ENCODE measurements at regions not wholly inside any gene's neighbourhood (a gene's known extent, or its start where the extent isn't known, plus 50 kb on each side); places are given as distances from the start of the nearest gene placed in this dataset.

GRCh38 chr2:124967325-124967724 is 942.2 kb downstream of the CNTNAP5 start:
- no peaks in the 10 kb centered on the region for H3K79me2 ChIP-seq (replicated peaks; ENCODE audit: insufficient read depth)
- H3K4me3 ChIP-seq, result no peak overlapping the region
- H3K36me3 Mint-ChIP-seq (ENCODE audit: low read depth), result no peaks in the 10 kb centered on the region
- no peak overlapping the region for H3K27ac ChIP-seq (ENCODE audit: low read depth)
- H3K4me1 Mint-ChIP-seq, result no peaks in the 10 kb centered on the region
- no peak overlapping the region for H2AFZ ChIP-seq
- no peak overlapping the region for H3K27ac Mint-ChIP-seq
- no peak overlapping the region for H3K4me3 Mint-ChIP-seq
- DNase-seq (ENCODE audit: low spot score), result no peak
- H3K27me3 Mint-ChIP-seq (ENCODE audit: insufficient read depth, low read depth, poor library complexity), result no peaks in the 10 kb centered on the region
- no peaks in the 10 kb centered on the region for H3K4me1 ChIP-seq (ENCODE audit: insufficient read depth)
- no peak overlapping the region for H3K4me2 ChIP-seq
- no peak for ATAC-seq
- H3F3A ChIP-seq (replicated peaks; ENCODE audit: low read depth), result no peaks in the 10 kb centered on the region
- H3K36me3 ChIP-seq (ENCODE audit: insufficient read depth), result no peaks in the 10 kb centered on the region
- H4K20me1 ChIP-seq (replicated peaks; ENCODE audit: insufficient read depth), result no peaks in the 10 kb centered on the region
- TF ChIP-seq EZH2 (IDR thresholded peaks at IDR 0.05; ENCODE audit: low read depth, unreplicated experiment) (no peak), JUNB (IDR thresholded peaks at IDR 0.05; ENCODE audit: unreplicated experiment) (no peak), ZNF114 (CRISPR knock-in tag; IDR thresholded peaks at IDR 0.05) (no peak), ZNF331 (CRISPR knock-in tag; IDR thresholded peaks at IDR 0.05; ENCODE audit: low read depth) (no peak), CTCF (conservative IDR thresholded peaks at IDR 0.05; ENCODE audit: low read depth in 2 of 2) (no peak), EZH2phosphoT487 (IDR thresholded peaks at IDR 0.05; ENCODE audit: unreplicated experiment) (no peak), REST (IDR thresholded peaks at IDR 0.05; ENCODE audit: unreplicated experiment) (no peak), STAT1 (IDR thresholded peaks at IDR 0.05; ENCODE audit: unreplicated experiment) (no peak), CREB1 (CRISPR knock-in tag; IDR thresholded peaks at IDR 0.05; ENCODE audit: low read depth) (no peak), POLR2AphosphoS5 (IDR thresholded peaks at IDR 0.05; ENCODE audit: low read depth) (no peak), NANOG (IDR thresholded peaks at IDR 0.05; ENCODE audit: borderline replicate concordance) (no peak)
- TF ChIP-seq, protein P1, sequence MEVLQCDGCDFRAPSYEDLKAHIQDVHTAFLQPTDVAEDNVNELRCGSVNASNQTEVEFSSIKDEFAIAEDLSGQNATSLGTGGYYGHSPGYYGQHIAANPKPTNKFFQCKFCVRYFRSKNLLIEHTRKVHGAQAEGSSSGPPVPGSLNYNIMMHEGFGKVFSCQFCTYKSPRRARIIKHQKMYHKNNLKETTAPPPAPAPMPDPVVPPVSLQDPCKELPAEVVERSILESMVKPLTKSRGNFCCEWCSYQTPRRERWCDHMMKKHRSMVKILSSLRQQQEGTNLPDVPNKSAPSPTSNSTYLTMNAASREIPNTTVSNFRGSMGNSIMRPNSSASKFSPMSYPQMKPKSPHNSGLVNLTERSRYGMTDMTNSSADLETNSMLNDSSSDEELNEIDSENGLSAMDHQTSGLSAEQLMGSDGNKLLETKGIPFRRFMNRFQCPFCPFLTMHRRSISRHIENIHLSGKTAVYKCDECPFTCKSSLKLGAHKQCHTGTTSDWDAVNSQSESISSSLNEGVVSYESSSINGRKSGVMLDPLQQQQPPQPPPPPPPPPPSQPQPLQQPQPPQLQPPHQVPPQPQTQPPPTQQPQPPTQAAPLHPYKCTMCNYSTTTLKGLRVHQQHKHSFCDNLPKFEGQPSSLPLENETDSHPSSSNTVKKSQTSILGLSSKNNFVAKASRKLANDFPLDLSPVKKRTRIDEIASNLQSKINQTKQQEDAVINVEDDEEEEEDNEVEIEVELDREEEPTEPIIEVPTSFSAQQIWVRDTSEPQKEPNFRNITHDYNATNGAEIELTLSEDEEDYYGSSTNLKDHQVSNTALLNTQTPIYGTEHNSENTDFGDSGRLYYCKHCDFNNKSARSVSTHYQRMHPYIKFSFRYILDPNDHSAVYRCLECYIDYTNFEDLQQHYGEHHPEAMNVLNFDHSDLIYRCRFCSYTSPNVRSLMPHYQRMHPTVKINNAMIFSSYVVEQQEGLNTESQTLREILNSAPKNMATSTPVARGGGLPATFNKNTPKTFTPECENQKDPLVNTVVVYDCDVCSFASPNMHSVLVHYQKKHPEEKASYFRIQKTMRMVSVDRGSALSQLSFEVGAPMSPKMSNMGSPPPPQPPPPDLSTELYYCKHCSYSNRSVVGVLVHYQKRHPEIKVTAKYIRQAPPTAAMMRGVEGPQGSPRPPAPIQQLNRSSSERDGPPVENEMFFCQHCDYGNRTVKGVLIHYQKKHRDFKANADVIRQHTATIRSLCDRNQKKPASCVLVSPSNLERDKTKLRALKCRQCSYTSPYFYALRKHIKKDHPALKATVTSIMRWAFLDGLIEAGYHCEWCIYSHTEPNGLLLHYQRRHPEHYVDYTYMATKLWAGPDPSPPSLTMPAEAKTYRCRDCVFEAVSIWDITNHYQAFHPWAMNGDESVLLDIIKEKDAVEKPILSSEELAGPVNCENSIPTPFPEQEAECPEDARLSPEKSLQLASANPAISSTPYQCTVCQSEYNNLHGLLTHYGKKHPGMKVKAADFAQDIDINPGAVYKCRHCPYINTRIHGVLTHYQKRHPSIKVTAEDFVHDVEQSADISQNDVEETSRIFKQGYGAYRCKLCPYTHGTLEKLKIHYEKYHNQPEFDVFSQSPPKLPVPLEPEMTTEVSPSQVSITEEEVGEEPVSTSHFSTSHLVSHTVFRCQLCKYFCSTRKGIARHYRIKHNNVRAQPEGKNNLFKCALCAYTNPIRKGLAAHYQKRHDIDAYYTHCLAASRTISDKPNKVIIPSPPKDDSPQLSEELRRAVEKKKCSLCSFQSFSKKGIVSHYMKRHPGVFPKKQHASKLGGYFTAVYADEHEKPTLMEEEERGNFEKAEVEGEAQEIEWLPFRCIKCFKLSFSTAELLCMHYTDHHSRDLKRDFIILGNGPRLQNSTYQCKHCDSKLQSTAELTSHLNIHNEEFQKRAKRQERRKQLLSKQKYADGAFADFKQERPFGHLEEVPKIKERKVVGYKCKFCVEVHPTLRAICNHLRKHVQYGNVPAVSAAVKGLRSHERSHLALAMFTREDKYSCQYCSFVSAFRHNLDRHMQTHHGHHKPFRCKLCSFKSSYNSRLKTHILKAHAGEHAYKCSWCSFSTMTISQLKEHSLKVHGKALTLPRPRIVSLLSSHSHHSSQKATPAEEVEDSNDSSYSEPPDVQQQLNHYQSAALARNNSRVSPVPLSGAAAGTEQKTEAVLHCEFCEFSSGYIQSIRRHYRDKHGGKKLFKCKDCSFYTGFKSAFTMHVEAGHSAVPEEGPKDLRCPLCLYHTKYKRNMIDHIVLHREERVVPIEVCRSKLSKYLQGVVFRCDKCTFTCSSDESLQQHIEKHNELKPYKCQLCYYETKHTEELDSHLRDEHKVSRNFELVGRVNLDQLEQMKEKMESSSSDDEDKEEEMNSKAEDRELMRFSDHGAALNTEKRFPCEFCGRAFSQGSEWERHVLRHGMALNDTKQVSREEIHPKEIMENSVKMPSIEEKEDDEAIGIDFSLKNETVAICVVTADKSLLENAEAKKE (CRISPR knock-in tag; IDR thresholded peaks at IDR 0.05), result no peak
- TF ChIP-seq, protein P2, sequence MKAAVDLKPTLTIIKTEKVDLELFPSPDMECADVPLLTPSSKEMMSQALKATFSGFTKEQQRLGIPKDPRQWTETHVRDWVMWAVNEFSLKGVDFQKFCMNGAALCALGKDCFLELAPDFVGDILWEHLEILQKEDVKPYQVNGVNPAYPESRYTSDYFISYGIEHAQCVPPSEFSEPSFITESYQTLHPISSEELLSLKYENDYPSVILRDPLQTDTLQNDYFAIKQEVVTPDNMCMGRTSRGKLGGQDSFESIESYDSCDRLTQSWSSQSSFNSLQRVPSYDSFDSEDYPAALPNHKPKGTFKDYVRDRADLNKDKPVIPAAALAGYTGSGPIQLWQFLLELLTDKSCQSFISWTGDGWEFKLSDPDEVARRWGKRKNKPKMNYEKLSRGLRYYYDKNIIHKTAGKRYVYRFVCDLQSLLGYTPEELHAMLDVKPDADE (IDR thresholded peaks at IDR 0.05), result no peak
- H3K9me2 ChIP-seq (ENCODE audit: insufficient read depth), result no peaks in the 10 kb centered on the region
- H3K9me3 Mint-ChIP-seq, result no peaks in the 10 kb centered on the region
- no peaks in the 10 kb centered on the region for H3K27me3 ChIP-seq (ENCODE audit: insufficient read depth)
